ENCODE measurements at regions not wholly inside any gene's neighbourhood (a gene's known extent, or its start where the extent isn't known, plus 50 kb on each side); places are given as distances from the start of the nearest gene placed in this dataset.

DNA sequence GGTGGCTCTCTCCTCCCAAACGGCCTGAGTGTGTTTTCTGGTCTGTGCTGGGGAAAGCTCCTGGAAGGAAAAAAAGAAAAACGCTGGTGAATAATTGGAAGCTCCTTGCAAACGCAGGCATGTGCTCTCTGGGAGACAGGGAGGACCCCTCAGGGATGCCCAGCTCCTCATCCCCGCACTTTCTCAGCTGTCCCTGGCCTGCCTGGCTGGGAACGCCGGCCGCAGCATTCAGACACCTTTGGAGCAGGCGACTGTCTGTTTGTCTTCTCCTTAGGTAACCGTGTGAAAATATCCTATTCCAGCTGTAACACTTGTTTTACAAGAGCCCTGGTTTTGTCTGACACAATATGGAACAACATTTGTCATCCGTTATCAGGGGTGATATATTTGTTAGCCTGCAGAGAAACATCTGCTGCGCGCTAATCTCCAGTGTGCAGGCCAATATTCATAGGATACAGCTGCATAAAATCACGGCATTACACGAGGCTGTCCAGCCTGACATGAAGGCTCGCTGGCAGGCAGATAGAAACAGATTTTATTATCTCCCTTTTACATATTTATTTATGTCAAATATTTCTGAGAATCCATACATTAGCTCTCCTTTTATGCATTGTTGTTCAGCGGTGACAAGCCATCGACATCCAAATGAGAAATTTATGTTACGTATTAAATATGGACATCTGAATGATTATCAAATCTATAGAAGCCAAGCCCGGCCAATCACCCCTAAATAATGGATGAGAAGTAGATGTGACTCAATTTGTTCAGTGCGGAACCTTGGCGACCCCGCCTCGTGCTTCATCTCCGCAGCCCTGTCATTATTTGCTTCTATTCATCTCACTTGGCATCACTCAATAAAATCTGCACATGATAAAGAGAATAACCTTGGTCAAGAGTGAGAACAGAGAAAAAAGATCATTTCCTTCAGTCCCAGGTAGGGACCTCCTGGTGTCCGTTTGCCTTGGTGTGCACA is 675.1 kb upstream of the SALL3 start:
- DNase-seq: no peak

DNA sequence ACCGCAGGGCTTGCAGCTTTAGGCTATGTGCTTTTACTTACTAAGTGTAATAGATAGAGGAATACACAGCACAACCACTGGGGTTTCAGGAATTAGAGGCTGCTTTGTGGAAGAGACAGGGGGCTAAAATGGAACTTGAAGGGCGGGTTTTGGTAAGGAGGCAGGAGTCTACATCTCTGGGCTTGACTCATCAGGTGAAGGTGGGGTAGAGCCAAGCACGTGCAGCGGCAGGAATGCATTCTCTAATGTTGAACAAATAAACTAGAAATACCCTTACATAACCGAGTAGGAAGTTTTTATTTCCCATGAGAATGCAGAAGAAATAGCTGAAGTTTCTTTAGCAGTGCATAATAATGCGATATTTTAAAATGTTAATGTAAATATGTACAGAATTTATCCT is 673.8 kb upstream of the SALL3 start:
- DNase-seq: no peak

DNA sequence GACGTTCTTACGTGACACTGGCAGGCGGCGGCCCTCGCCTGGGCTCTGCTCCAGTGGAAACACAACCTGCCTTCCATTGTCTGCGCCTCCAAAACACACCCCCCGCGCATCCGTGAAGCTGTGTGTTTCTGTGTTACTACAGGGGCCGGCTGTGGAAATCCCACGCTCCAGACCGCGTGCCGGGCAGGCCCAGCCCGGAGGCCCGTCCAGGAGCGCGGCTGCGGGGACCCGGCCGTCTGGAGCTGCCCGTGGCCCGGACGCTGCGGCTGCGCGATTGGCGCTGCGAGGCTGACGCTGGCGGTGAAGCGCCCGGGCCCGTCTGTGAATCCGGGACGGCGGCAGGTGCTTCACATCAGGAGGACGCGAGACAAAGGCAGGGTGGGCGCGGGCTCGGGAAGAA is 670.3 kb upstream of the SALL3 start:
- DNase-seq: no peak

DNA sequence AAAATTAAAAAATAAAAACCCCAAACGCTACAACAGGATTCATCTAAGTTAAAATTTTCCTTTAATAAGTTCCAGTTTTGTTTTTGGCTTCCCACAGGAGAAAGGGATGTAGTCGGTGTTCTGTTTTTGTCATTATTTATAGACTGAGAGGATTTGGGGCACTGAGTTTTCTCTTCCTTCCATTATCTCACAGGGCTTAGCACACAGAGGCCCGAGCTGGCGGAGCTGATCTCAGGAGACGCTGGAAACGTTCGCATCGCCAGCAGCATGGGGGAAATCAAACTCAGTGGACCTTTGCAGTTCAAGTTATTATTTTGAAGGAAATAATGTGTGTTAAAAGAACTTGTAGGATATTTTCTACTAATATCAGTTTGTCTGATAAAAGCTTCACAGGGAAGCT is 669.7 kb upstream of the SALL3 start:
- DNase-seq: no peak

DNA sequence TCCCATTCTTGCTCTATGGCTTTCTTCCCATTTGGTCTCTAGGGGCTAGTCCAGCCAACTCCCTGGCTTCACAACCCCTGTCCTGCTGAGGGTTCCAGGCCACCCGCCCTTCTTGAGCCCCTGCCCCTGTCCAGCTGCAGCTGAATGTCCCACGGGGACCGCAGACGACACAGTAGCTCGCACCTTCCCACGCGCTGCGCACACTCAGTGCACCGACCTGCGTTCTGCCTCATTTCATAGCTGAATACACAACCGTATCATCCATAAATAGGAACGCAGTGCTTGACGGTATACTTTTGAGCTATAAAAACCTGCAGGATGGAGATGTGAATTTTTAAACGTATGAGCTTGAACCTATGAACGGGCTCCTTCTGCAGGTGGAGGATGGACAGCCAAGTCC is 660.4 kb upstream of the SALL3 start:
- DNase-seq: no peak

DNA sequence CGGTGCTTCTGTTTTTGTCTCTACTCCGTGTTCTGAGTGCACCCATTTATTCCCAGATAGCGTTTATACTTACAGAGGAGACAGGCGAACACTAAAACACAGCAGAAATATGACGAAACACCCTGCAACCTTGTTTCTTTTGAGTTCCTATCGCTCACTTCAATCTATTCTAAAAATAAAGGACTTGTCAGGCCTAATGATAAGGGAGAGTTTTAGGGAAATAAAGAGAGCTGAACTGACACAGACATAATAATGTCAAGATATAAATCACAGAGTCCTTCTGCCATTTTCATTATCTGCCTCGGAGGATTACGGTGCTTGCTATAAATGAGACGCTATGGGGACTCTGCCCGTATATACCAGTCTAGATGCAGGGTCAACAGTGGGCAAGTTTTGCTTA is 659.7 kb upstream of the SALL3 start:
- no peak for DNase-seq

DNA sequence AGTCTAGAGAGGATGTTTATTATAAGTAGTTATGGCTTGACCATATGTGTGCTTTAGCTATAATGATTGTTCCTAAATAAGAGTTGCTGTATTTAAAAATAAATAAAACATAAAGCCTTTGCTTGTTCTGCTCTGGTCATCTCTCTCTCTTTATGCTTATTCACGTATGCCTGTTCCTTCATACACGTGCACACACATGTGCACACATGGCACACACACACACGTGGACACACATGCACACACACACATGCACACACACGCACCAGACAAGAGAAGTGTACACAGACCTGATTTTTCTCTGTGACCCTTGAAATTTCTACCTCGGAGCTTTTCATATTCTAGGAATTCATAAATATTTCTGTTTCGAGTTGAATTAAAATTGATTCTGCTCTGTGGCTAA is 658.2 kb upstream of the SALL3 start:
- no peak for DNase-seq

DNA sequence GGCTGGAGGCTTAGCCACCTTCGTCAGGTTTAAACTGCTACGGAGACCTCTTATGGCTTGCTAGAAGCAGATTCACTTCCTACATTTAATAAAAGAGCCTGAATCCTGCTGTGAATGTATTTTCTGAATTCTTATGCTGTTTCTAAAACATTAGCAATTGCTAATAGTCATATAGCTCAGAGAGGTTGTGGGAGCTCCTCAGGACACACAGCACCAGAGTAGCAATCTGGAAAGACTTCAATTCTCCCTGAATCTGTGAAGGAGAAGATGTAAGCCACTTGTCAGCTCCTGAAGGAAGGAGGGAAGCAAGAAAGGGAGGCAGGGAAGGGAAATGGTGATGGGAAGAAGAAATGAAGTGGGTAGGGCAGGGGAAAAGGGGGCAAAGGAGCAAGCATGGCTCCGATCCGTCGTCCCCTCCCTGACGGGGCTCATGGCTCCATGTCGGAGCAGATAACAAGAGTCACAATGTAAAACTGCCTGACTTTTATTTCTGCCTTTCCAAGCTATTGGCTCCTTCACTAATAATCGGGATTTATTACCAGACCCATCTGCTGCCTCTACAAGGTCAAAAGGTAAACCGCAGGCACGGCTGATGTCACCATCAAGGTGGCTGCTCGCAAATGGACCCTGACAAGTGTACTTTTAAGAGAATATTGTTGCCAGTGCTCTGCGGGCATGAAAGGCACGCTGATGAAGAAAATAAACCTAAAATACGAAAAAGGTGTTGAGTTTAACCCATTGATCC is 656.0 kb upstream of the SALL3 start:
- no peak for DNase-seq

DNA sequence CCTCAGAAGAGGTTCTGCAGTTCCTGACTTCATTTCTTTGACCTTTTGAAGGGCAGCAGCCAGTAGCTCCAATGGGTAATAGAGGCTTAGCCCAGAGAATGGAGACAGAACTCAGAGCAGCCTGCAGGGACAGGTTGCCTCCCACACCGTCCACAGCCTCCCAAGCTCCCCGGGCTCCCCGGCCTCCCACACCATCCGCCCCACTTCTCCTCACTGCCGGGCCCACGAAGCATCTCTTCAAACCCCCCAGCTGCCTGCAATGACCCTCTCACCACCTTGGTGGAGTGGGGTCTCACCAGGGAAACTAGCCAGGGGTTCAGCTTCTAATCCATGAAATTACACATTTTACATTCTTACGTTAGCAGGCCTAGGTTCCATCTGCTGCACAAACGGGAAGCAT is 652.0 kb upstream of the SALL3 start:
- DNase-seq: no peak

DNA sequence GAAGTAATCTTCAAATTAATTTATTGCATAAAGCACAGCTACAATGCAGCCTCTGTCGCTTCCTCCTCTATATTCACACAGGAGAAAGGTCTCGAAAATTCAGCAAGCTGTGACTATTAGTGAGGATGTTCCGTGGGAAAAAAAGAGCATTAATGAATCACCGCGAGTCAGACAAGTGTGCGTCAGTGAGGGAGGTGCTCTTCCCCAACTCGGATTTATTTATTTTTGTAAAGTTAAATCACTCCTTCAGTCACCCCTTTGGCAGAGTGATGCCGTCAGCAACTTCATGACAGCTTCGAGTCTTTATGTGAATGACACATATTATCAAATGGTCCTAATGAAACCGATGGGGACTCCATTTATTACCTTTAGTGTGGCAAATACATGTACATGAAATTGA is 648.9 kb upstream of the SALL3 start:
- DNase-seq: no peak

DNA sequence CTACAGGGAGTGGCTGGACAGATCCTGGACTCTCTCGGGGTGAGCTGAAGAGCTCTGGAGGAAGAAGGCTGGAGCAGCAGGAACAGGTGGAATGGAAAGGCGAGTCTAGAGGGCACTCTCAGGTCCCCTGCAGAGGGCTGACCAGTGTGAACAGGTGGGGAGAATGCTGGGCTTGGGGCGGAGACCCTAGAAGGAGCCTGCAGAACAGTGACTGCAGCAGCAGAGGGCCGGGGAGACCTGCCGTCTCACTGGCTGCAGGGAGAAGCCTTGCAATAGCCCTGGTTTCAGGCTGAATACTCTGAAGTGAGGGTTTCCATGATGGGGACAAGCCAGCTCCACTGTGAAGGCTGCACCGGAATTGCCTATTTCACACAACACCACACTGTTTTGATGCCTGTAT is 626.7 kb upstream of the SALL3 start:
- no peak for DNase-seq

DNA sequence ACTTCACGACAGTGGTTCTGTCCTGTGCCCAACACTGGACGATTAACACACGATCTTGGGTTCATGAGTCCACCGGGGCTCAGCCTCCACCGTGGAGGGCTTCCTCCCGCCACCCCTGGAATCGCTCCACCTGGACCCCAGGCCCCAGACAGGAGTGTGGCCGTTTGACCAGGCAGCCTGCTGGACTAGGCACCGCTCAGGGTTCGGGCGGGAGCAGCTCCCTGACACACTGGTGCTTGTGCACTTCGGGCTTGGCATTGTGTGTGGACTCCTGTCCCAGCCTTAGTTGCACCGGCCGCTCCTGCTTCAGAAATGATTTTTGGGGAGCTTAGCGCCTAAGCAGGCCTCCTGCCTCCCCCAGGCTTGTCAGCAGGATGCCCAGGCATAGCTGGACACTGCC is 617.4 kb upstream of the SALL3 start:
- no peak for DNase-seq

DNA sequence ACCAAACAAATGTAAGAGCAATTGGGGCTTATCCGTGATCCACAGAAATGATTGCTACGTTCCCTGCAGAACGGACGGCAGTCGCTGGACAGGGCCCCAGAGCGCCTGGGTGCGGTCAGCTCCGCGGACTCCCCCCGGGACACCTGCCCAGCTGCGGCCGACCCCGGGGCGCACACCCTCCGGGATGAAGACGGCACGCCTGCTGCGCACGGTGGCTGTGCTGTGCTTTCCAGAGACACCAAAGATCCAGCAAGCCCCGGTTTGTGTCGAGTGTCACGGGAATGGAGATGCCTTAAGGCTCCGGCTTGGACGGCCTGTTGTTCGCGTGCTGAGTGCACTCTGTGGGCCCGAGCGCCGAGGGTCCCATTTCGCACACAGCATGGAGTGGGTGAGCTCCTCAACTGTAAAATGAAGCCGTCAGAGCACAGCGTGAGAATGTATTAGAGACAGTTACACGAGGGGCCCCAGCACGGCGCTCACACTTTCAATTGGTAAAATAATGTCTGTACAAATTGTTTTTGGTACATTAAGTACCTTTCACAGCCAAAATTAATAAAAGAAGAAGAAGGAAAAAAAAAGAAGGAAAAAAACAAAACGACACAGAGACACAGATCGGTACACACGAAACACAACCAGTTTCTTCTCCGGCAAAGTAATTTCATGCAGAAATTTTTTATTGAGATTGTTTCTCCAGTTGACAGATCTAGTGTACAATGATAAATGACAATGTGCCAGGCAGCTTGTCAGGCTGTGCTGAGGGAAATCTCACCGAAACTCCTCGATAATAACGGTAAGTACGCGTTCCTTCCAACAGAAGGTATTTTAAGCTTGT is 615.8 kb upstream of the SALL3 start:
- DNase-seq: no peak

DNA sequence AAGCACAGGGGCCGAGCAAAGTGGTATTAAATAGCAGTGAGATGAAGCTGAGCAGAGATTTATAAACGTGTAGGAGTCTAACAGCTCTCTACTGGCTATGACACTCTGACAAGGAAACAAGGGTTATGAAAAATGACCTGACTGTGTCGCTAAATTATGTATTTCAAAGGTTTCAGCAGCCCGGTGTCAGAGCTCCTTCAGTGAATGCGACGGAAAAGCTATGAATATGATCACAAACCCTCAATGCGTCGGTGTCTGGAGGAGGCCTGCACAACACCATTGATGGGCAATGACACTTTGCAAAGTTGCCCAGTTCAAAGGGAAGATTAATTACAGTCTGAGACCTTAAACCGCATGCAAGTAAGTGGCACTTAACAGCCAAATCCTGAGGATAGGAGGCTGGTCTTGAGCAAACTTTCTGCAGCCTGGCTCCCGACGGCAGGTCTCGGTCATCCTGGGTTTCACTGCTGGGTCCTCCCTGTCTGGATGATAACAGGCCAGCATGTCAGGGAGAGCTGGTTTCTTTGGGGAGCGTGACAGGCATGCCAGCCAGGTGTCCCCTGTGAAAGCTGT is 615.1 kb upstream of the SALL3 start:
- DNase-seq: no peak

DNA sequence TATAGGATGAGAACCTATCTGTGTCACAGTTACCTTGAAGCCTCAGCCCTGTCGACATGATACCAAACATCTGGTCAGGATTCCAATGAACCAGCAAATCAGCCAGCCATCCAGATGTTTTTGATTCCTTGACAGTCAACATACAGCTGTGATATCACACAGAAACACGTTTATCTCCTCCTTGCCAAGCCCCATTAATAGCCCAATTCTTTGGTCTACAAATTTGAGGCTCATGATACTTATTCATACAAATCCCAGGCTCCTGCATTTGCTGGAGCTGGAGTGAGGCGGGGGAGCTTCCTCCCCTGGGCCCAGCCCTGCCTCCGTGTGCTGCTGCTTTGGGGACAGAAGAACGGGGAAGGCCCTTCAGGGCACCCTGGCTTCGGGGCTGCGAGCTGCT is 611.6 kb upstream of the SALL3 start:
- DNase-seq: no peak

DNA sequence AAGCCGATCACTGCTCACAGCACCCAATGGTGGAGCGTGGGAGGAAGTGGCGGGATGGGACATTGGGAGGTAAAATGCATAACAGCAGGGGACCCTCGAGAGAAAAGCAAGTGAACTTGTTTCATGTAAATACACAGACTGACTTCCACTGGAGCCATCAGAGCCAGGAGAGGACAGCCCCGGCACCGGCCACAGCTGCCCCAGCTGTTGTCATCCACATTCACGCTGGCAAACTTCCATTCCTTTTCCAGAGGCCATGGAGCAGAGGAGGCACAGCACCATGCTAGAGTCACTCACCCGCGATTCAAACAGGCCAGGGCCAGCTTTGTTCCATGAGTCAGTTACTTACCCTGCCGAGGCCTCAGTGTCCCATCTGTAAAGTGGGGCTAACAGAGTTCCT is 610.9 kb upstream of the SALL3 start:
- no peak for DNase-seq

DNA sequence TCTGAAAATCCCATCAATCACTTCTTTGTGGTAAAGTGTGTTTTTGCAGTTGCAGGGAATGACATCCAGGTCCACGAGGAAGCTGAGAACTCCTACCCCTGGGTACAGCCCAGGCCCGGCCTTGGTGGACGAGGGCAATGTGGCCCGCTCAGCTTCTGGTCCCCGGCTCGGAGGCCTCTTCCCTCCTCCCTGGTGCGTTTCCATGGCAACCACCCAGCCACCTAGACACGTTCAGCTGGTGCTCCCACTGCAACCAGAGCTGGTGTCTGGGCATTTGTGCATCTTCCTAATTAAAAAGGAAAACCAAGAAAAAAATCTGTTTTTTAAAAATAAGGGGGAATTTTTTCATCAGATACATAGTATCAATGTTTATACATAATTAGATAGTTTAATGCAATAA is 603.6 kb upstream of the SALL3 start:
- no peak for DNase-seq

DNA sequence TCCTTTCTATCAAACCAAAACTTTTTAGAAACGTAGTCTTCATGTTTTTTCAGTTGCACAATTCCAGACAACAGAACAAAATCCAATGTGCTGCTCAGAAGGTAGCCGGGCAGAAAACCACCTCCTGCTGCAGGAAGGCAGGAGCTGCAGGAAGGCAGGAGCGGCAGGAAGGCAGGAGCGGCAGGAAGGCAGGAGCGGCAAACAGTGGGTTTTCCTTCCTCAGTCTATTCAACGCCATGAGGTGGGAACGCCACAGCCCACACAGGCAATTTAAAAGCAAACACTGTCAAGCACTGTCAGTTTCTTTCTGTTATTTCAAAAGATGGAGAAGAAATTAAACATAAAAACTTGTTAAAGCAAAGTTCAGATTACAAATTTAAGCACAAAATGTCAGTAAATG is 601.2 kb upstream of the SALL3 start:
- DNase-seq: no peak

DNA sequence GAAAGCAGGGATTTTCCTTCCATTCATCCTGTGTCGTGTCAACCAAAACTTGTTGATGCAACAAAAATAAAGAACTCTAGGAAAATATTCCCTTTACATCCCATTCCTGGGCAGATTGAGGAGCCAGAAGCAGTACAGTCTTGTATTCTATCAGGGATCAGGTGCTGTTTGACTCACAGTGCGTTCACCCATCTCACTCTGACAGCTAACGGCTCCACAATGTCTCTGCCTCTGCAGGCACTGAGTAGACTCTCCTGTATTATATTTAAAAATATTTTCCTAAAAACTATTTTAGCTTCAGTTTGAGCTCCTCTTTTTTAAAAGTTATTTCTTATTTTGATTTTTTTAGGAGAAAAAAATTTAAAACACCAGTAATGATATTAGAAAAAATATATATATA is 600.6 kb upstream of the SALL3 start:
- DNase-seq: no peak

DNA sequence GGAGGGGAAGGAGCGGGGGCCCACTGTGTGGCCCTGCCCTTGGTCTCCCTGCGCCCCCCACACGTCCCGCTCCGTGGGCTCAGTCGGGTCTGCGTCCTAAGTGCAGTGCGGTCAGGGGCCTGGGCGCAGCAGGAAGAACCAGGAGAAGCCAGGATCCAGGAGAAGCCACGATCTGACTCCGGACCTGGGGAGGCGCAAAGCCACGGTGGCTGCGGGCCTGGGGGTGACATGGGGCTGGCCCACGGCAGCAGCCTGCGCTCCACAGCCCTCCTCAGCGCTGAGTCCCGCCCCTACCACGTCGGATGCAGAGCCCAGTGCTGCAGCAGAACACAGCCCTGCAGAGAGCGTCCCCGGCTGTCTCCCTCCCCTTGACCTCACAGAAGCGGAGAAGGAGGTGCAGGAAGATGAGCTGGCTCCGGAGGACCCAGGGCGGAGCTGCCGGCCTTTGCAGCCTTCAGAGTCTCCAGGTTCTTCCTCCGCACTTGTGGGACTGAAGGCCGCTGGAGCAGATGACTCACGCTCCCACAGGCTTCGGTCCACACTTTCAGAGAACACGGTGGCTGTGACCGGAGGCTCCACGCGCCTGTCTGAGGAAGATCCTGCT is 589.2 kb upstream of the SALL3 start:
- DNase-seq: no peak

DNA sequence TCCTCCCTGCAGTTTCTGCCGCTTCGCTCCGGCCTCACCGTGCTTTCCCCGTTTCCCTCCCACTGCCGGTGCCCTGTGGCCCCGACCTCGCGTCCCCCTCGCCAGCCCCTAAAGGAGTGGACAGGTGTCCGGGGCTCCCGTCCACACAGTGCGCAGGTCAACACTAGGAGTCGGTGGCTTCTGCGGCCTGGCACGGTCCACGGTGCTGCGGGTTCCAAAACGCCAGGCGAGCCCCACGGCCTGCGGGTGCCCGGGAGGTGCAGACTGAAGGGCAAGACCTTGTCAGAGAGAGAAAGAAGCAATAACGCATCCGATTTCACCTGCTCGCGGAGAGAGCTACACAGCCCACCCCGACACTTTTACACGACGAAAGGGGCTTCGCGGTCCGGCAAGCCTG is 588.7 kb upstream of the SALL3 start:
- no peak for DNase-seq

DNA sequence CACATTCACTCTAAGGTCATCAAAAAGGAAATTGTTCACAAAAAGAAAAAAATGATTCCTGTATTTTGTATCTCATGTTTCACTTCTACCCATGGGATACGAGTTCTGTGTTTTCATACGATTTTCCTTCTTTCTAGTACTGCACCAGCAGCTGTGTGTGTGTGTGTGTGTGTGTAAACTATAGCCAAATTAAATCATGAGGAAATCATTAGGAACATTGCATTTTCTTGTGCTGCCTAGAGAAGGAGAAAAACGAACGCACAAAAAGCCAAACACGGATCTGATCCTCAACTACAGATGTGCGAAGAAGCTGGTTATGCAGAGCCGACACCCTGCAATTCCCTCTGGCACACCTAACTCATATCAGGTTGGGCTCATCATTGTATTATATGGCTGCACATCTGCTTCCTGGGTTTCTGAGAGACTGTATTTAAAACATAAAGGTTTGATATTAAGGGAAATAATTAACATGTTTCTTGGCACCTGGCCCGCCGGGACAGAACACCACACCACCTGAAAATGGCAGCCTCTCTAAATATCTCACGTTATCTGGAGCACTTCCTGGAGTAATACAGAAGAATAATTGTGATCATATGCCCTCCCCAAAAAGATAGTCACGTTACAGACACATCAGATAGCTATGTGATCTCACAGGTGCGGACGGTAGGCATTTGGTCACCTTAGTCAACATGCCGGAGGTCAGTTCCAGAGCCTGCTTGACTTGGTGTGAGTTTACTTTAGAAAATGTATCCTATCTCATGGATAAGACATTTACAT is 586.3 kb upstream of the SALL3 start:
- DNase-seq: no peak

Measured in left hindlimb (tissue), 1 donor.